Breast epithelium (tissue), 3 donors: ENCODE measurements at regions not wholly inside any gene's neighbourhood (a gene's known extent, or its start where the extent isn't known, plus 50 kb on each side); places are given as distances from the start of the nearest gene placed in this dataset.

ENCODE experiments used
- POLR2A ChIP-seq: fragments of 450-650 bp; IDR thresholded peaks from one replicate; pipeline ENCODE4 v1.6.1; 2016; ENCODE audit warnings: antibody characterized with exemption, mild to moderate bottlenecking, moderate library complexity
- POLR2AphosphoS5 ChIP-seq, 3 donors: sonication (generic); formaldehyde crosslinking; IDR thresholded peaks; one replicate each; pipeline ENCODE4 v1.6.1; 2017; ENCODE audit warnings: antibody characterized with exemption in 3 of 3
- TF ChIP-seq, protein P1 (sequence below), 3 donors: fragments of 450-650 bp; IDR thresholded peaks; one replicate each; pipeline ENCODE4 v1.5.1; 2016 to 2017; ENCODE audit warnings: antibody characterized with exemption in 3 of 3, mild to moderate bottlenecking in 3 of 3, moderate library complexity in 3 of 3

GRCh38 chr2:113828049-113828742 lies 61.7 kb upstream of the ACTR3 start:
- TF ChIP-seq, protein P1, sequence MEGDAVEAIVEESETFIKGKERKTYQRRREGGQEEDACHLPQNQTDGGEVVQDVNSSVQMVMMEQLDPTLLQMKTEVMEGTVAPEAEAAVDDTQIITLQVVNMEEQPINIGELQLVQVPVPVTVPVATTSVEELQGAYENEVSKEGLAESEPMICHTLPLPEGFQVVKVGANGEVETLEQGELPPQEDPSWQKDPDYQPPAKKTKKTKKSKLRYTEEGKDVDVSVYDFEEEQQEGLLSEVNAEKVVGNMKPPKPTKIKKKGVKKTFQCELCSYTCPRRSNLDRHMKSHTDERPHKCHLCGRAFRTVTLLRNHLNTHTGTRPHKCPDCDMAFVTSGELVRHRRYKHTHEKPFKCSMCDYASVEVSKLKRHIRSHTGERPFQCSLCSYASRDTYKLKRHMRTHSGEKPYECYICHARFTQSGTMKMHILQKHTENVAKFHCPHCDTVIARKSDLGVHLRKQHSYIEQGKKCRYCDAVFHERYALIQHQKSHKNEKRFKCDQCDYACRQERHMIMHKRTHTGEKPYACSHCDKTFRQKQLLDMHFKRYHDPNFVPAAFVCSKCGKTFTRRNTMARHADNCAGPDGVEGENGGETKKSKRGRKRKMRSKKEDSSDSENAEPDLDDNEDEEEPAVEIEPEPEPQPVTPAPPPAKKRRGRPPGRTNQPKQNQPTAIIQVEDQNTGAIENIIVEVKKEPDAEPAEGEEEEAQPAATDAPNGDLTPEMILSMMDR (IDR thresholded peaks at IDR 0.05): no peak
- TF ChIP-seq POLR2A (no peak), POLR2AphosphoS5 (IDR thresholded peaks at IDR 0.05) (no peak)
